Right lobe of liver (tissue), 6 donors: ENCODE measurements at regions not wholly inside any gene's neighbourhood (a gene's known extent, or its start where the extent isn't known, plus 50 kb on each side); places are given as distances from the start of the nearest gene placed in this dataset.

Source experiments
- ATAC-seq, 4 donors: fragments of 200-7000 bp; cut with Tn5 transposase; one replicate each; pipeline ENCODE4 v1.9.1; 2020; ENCODE audit warnings: mild to moderate bottlenecking in 4 of 4, moderate library complexity in 4 of 4
- DNase-seq, 3 donors: peaks; one replicate each; pipeline ENCODE4 v3.0.0-alpha.2; 2020
- H3K27ac ChIP-seq, 3 donors: fragments of 200-600 bp; one replicate each; pipeline ENCODE4 v1.8.0; 2022
- H3K27me3 ChIP-seq, 2 donors: fragments of 200-600 bp; one replicate each; pipeline ENCODE4 v1.8.0; 2022
- H3K36me3 ChIP-seq, 4 donors: fragments of 200-600 bp; sonication (generic) in 1 of 4; one replicate each; pipeline versions ENCODE4 v1.5.1 to v1.8.0; 2017 to 2022; ENCODE audit warnings: control low read depth in 1 of 4
- H3K4me1 ChIP-seq, 4 donors: fragments of 200-600 bp; sonication (generic) in 1 of 4; one replicate each; pipeline versions ENCODE4 v1.5.1 to v1.8.0; 2017 to 2022; ENCODE audit warnings: control low read depth in 1 of 4
- H3K4me3 ChIP-seq, 3 donors: fragments of 200-600 bp; one replicate each; pipeline ENCODE4 v1.8.0; 2022
- H3K9me3 ChIP-seq, 4 donors: fragments of 200-600 bp; sonication (generic) in 1 of 4; one replicate each; pipeline versions ENCODE4 v1.5.1 to v1.8.0; 2017 to 2022; ENCODE audit warnings: control low read depth in 1 of 4
- CTCF ChIP-seq, 4 donors: fragments of 200-600 bp in 3 of 4; fragments of 450-650 bp in 1 of 4; IDR thresholded peaks; one replicate each; pipeline versions ENCODE4 v1.5.1 to v1.8.0; 2016 to 2022; ENCODE audit warnings: antibody characterized with exemption in 4 of 4, mild to moderate bottlenecking in 2 of 4
- POLR2A ChIP-seq: fragments of 450-650 bp; IDR thresholded peaks from one replicate; pipeline ENCODE4 v1.6.1; 2017; ENCODE audit warnings: antibody characterized with exemption, mild to moderate bottlenecking
- WGBS: methylation state at CpG from one replicate; pipeline ENCODE4 v1.1.6; 2018; ENCODE audit warnings: low coverage, low lambda C conversion rate; ENCODE audit not compliant: insufficient coverage; ENCODE audit errors: missing lambda C conversion rate; 5-methylcytosine and 5-hydroxymethylcytosine counted together
- intact Hi-C, 2 donors: fragments of 100-400 bp; cut with DNase I; formaldehyde crosslinking; loops; one replicate each; pipeline versions ENCODE4 v1.11.2 to v1.14.1; 2022
- donor health status: DM: no; HTN: yes; CAD: no.
- donor health status: DM: no; HTN: no; CAD: no.
- donor health status: DM: no; HTN: no; CAD: no.
- donor health status: DM: no; HTN: yes; CAD: no.
- donor health status: DM: no; HTN: yes; CAD: no.

DNA sequence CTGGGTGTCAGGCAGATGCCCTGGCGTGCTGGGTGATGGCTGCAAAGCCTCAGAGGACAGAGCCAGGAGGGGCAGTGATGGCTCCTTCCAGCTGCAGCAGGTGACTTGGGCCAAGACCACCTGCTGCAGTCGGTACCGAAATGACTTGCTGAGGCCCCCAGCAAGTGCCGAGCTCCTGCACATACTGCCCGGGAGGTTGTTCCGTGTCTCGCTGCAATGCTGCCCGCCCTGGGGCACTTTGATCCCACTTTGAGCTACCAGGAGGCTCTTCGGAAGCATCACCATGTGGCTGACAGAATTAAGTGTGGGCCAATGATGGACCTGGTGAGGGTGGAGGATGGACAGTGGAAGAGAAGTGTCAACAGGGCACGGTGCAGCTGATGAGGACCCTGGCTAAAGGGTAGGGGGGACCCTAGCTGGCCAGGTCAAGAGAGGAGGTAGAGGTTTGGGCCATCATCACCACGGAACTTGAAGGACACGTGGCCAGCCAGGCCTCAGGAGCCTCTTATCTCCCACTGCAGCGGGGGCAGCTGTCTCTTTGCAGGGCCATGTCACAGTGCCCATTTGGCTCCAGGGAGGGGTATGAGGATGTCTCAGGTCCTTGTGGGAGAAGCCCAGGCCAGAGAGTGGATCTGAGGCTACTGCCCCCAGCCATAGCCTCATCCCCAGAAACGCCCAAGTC lies 51.1 kb upstream of the NANOS1 start:
- intact Hi-C loops, result no loop called here
- H3K4me3 ChIP-seq, result no peak overlapping the region
- 87% methylated on average over 8 of the region's 14 CpGs for WGBS

DNA sequence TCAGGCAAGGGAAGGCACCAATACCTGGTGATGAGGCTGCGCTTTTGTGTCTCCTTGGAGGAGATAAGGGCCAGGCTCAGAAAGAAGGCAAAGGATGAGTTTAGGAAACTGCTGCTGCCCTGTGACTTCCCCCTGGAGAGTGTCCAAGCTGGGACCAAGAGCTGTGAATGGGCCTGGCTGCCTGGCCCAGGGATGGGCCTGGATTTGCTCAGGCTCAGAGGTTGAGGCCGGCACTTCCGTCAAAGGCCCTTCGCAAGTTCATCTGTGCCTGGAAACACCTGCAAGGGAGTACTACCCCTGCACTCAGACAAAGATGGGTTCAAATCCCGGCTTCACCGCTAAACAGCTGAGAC lies 50.5 kb upstream of the NANOS1 start:
- Histone ChIP-seq H3K27ac (no peak overlapping the region), H3K4me1 (no peaks in the 10 kb centered on the region), H3K9me3 (no peaks in the 10 kb centered on the region), H3K27me3 (no peaks in the 10 kb centered on the region), H3K36me3 (no peaks in the 10 kb centered on the region), H3K4me3 (no peak overlapping the region)
- DNase-seq, result peak in 1 of 3 donors; percentile 9
- no peak for TF ChIP-seq POLR2A
- no peak for TF ChIP-seq CTCF (IDR thresholded peaks at IDR 0.05)
- intact Hi-C loops, result no loop called here
- ATAC-seq, result no peak
- 83% methylated on average over 1 of the region's 6 CpGs for WGBS

More for the DNA sequence above, 51.1 kb upstream of the NANOS1 start:
- TF ChIP-seq POLR2A (no peak), CTCF (IDR thresholded peaks at IDR 0.05) (no peak)
- Histone ChIP-seq H3K9me3 (no peaks in the 10 kb centered on the region), H3K36me3 (no peaks in the 10 kb centered on the region), H3K4me1 (no peaks in the 10 kb centered on the region), H3K27ac (no peak overlapping the region), H3K27me3 (no peaks in the 10 kb centered on the region)
- DNase-seq (peak in 1 of 3 donors; percentile 35), ATAC-seq (no peak)

DNA sequence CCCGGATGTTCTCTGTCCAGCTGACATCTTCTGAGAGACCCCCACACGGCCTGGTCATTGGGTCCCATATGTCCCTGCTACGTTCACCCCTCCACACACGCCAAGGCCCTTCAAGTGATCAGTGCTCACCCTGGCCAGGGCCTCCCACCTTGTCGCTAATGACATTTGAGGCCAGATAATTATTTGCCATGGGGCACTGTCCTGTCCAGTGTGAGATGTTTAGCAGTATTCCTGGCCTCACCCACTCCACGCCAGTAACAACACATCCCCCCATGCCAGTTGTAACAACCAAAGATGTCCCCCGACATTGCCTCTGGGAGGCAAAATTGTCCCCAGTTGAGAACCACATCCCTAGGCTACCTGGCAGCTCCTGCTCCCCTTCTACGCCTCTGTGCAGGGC lies 49.9 kb upstream of the NANOS1 start:
- no peak for ATAC-seq
- 73% methylated on average over 3 of the region's 8 CpGs for WGBS
- DNase-seq, result peak in 1 of 3 donors; percentile 20
- Histone ChIP-seq H3K9me3 (no peaks in the 10 kb centered on the region), H3K36me3 (no peaks in the 10 kb centered on the region), H3K4me3 (no peak overlapping the region), H3K4me1 (no peaks in the 10 kb centered on the region), H3K27me3 (no peaks in the 10 kb centered on the region), H3K27ac (no peak overlapping the region)
- TF ChIP-seq POLR2A, result no peak
- intact Hi-C loops, result no loop called here
